LNCaP clone FGC (cell line): ENCODE measurements at regions not wholly inside any gene's neighbourhood (a gene's known extent, or its start where the extent isn't known, plus 50 kb on each side); places are given as distances from the start of the nearest gene placed in this dataset.

Experiments
- DNase-seq: peaks from one replicate; pipeline ENCODE4 v3.0.0-alpha.2; 2011; ENCODE audit warnings: low read depth
- H3K4me3 ChIP-seq: 2 replicates; pipeline ENCODE4 v1.5.1; 2011; ENCODE audit warnings: mild to moderate bottlenecking, low read depth, low read length, control low read depth
- TF ChIP-seq, protein P1 (sequence below): IDR thresholded peaks from 2 replicates; pipeline ENCODE4 v1.5.1; 2012; ENCODE audit warnings: mild to moderate bottlenecking; ENCODE audit not compliant: control insufficient read depth, insufficient read depth; ENCODE audit errors: extremely low read depth

DNA sequence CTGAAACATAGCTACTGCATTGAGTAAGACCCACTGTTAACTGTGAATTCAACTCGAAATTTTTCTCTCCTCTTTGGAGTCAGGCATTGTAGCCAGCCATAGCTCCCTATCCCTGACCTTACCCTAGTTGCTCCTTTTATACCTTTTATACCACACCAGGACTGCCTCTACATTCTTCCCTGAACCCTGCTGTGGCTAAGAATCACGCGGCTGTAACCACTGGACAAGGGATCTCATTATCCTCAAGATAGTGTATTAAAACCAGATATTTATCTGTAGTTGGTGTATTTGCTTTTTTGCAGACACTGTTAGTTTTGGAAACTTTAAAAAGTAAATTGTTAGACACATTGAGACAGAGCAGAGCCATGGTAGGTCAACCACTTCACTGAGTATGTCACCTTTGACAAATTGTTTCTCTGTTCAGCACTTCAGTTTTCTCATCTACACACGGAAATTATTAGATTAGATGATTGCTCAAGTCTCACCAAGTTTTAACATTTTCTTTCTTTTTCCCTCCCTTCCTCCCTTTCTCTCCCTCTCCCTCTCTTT lies 136.5 kb upstream of the PRNP start:
- TF ChIP-seq, protein P1, sequence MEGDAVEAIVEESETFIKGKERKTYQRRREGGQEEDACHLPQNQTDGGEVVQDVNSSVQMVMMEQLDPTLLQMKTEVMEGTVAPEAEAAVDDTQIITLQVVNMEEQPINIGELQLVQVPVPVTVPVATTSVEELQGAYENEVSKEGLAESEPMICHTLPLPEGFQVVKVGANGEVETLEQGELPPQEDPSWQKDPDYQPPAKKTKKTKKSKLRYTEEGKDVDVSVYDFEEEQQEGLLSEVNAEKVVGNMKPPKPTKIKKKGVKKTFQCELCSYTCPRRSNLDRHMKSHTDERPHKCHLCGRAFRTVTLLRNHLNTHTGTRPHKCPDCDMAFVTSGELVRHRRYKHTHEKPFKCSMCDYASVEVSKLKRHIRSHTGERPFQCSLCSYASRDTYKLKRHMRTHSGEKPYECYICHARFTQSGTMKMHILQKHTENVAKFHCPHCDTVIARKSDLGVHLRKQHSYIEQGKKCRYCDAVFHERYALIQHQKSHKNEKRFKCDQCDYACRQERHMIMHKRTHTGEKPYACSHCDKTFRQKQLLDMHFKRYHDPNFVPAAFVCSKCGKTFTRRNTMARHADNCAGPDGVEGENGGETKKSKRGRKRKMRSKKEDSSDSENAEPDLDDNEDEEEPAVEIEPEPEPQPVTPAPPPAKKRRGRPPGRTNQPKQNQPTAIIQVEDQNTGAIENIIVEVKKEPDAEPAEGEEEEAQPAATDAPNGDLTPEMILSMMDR: no peak
- DNase-seq: no peak
- H3K4me3 ChIP-seq: no peak overlapping the region

DNA sequence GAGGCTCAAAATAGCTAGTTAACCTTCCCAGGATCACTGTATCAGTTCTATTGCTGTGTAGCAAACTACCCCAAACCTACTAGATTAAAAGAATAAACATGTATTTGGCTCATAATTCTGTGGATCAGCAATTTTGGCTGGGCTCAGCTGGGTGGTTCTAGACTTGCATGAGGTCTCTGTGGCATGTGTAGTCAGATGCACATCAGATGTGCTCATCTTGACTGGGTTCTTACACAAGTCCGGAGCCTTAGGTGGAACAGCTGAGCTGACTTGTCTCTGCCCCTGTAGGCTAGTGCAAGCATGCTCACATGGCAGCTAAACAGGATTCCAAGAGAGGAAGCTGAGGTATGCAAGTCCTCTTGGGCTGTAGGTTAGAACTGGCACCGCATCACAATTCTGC lies 137.7 kb upstream of the PRNP start:
- TF ChIP-seq, protein P1: no peak
- DNase-seq: no peak
- no peak overlapping the region for H3K4me3 ChIP-seq

- no peak for DNase-seq
- TF ChIP-seq, protein P1: no peak
- no peak overlapping the region for H3K4me3 ChIP-seq
Measured at GRCh38 chr20:4546786-4547185, 139.5 kb upstream of the PRNP start.

GRCh38 chr20:4546342-4546741 lies 139.9 kb upstream of the PRNP start:
- DNase-seq: no peak
- no peak overlapping the region for H3K4me3 ChIP-seq
- TF ChIP-seq, protein P1: no peak

- H3K4me3 ChIP-seq: no peak overlapping the region
- TF ChIP-seq, protein P1: no peak
- DNase-seq: no peak
Measured at GRCh38 chr20:4545526-4545925, 140.7 kb upstream of the PRNP start.

GRCh38 chr20:4544765-4545164 lies 141.5 kb upstream of the PRNP start:
- no peak for DNase-seq
- H3K4me3 ChIP-seq: no peak overlapping the region
- TF ChIP-seq, protein P1: no peak

DNA sequence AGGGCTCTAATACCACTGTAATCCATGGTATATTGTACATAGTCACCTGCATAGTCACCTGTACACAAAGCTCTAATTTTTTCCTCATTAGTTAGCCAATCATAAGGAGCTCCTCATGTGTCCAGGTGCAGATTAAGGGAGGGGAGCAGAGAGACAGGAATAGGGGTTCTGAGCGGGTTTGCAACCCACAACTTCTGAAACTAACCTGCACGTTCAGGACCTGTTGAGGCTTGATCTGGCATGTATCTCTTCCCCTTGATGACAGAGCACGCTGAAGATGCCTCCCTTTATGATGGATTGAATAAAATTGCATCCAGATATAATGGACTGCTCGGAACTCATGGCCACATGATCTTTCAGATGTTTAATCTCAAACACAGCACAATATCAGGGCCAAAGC lies 144.0 kb upstream of the PRNP start:
- TF ChIP-seq, protein P1: no peak
- DNase-seq: no peak
- H3K4me3 ChIP-seq: no peak overlapping the region
